KMS-11 (cell line): ENCODE measurements at regions not wholly inside any gene's neighbourhood (a gene's known extent, or its start where the extent isn't known, plus 50 kb on each side); places are given as distances from the start of the nearest gene placed in this dataset.

Experiments used
- H2AFZ ChIP-seq: fragments of 200-600 bp; sonication (generic); 2 replicates; pipeline ENCODE4 v1.6.1; 2016; ENCODE audit warnings: antibody characterized with exemption, mixed run types, low read depth
- H3K27ac ChIP-seq: fragments of 200-600 bp; sonication (generic); 2 replicates; pipeline ENCODE4 v1.6.1; 2016; ENCODE audit warnings: mild to moderate bottlenecking, mixed run types
- H3K27me3 ChIP-seq: fragments of 200-600 bp; sonication (generic); 2 replicates; pipeline ENCODE4 v1.6.1; 2017; ENCODE audit warnings: mild to moderate bottlenecking, low read depth, mixed run types, moderate library complexity; ENCODE audit not compliant: insufficient read depth
- H3K36me3 ChIP-seq: fragments of 200-600 bp; sonication (generic); 2 replicates; pipeline ENCODE4 v1.6.1; 2017; ENCODE audit warnings: mild to moderate bottlenecking, mixed run types; ENCODE audit not compliant: insufficient read depth
- H3K4me1 ChIP-seq: fragments of 200-600 bp; sonication (generic); 2 replicates; pipeline ENCODE4 v1.6.1; 2016; ENCODE audit warnings: mild to moderate bottlenecking, low read depth, mixed run types; ENCODE audit not compliant: poor library complexity, severe bottlenecking
- H3K4me2 ChIP-seq: fragments of 200-600 bp; sonication (generic); 2 replicates; pipeline ENCODE4 v1.7.0; 2016; ENCODE audit warnings: mild to moderate bottlenecking, mixed run types
- H3K4me3 ChIP-seq: fragments of 200-600 bp; sonication (generic); IDR thresholded peaks from 2 replicates; pipeline ENCODE4 v1.6.1; 2017; ENCODE audit warnings: low read depth, low read length, mixed read lengths; ENCODE audit not compliant: insufficient read depth
- H3K79me2 ChIP-seq: fragments of 200-600 bp; sonication (generic); 2 replicates; pipeline ENCODE4 v1.6.1; 2016; ENCODE audit warnings: low read depth, mixed run types; ENCODE audit not compliant: insufficient read depth
- H3K9ac ChIP-seq: fragments of 200-600 bp; sonication (generic); 2 replicates; pipeline ENCODE4 v1.6.1; 2016; ENCODE audit warnings: mild to moderate bottlenecking, mixed run types
- H4K20me1 ChIP-seq: fragments of 200-600 bp; sonication (generic); 2 replicates; pipeline ENCODE4 v1.6.1; 2016; ENCODE audit warnings: mild to moderate bottlenecking, mixed run types; ENCODE audit not compliant: insufficient read depth
- CTCF ChIP-seq: fragments of 200-600 bp; sonication (generic); conservative IDR thresholded peaks from 2 replicates; pipeline ENCODE4 v1.6.1; 2017; ENCODE audit warnings: low read depth, mild to moderate bottlenecking, antibody characterized with exemption, low read length, moderate library complexity, mixed read lengths

- Histone ChIP-seq H3K79me2 (no peaks in the 10 kb centered on the region; the same call in 1 of the 2 replicates), H3K36me3 (no peaks in the 10 kb centered on the region)
- no peak for TF ChIP-seq CTCF
Measured at GRCh38 chr11:19378814-19379213, 138.1 kb upstream of the E2F8 start.

GRCh38 chr11:19377881-19378280, 137.1 kb upstream of the E2F8 start:
- H3K79me2 ChIP-seq = no peaks in the 10 kb centered on the region; the same call in 1 of the 2 replicates
- TF ChIP-seq CTCF = no peak

More at GRCh38 chr11:19378814-19379213, 138.1 kb upstream of the E2F8 start:
- Histone ChIP-seq H3K4me1 (peaks cover 15% of the 10 kb centered on the region), H3K4me2 (no peak overlapping the region), H4K20me1 (no peaks in the 10 kb centered on the region), H2AFZ (no peak overlapping the region), H3K4me3 (no peak overlapping the region), H3K27ac (no peak overlapping the region), H3K27me3 (no peaks in the 10 kb centered on the region), H3K9ac (no peak overlapping the region)

GRCh38 chr11:19375440-19375839, 134.7 kb upstream of the E2F8 start:
- Histone ChIP-seq H3K27ac (no peak overlapping the region), H3K27me3 (no peaks in the 10 kb centered on the region), H2AFZ (no peak overlapping the region), H3K9ac (no peak overlapping the region), H3K4me3 (no peak overlapping the region), H3K4me1 (peaks cover 10% of the 10 kb centered on the region), H3K4me2 (no peak overlapping the region), H3K36me3 (no peaks in the 10 kb centered on the region), H3K79me2 (peaks cover 5% of the 10 kb centered on the region; the same call in 1 of the 2 replicates), H4K20me1 (no peaks in the 10 kb centered on the region)
- TF ChIP-seq CTCF = no peak

More at GRCh38 chr11:19377881-19378280, 137.1 kb upstream of the E2F8 start:
- Histone ChIP-seq H3K4me2 (no peak overlapping the region), H3K9ac (no peak overlapping the region), H3K4me3 (no peak overlapping the region), H3K4me1 (peaks cover 11% of the 10 kb centered on the region), H2AFZ (no peak overlapping the region), H3K27ac (no peak overlapping the region), H3K27me3 (no peaks in the 10 kb centered on the region), H4K20me1 (no peaks in the 10 kb centered on the region), H3K36me3 (no peaks in the 10 kb centered on the region)

- H3K79me2 ChIP-seq = peaks cover 7% of the 10 kb centered on the region; the same call in 1 of the 2 replicates
- H3K27me3 ChIP-seq = no peaks in the 10 kb centered on the region
- peaks cover 10% of the 10 kb centered on the region for H3K4me1 ChIP-seq
- no peak overlapping the region for H3K27ac ChIP-seq
- H4K20me1 ChIP-seq = no peaks in the 10 kb centered on the region
- TF ChIP-seq CTCF = no peak
- H3K9ac ChIP-seq = no peak overlapping the region
- no peak overlapping the region for H3K4me2 ChIP-seq
- H2AFZ ChIP-seq = no peak overlapping the region
- no peak overlapping the region for H3K4me3 ChIP-seq
- no peaks in the 10 kb centered on the region for H3K36me3 ChIP-seq
Measured at GRCh38 chr11:19374151-19374569, 133.4 kb upstream of the E2F8 start.
